SU-DHL-6 (cell line): ENCODE measurements at regions not wholly inside any gene's neighbourhood (a gene's known extent, or its start where the extent isn't known, plus 50 kb on each side); places are given as distances from the start of the nearest gene placed in this dataset.

ENCODE experiments used
- H2AFZ ChIP-seq: fragments of 200-600 bp; sonication (generic); 2 replicates; pipeline ENCODE4 v1.6.1; 2014; ENCODE audit warnings: low read depth, mild to moderate bottlenecking, moderate library complexity, mixed read lengths, antibody characterized with exemption, low read length; ENCODE audit not compliant: severe bottlenecking
- H3F3A ChIP-seq: fragments of 200-600 bp; shearing (Covaris generic); 2 replicates; pipeline ENCODE4 v1.6.0; 2016; ENCODE audit warnings: antibody characterized with exemption, mild to moderate bottlenecking; ENCODE audit not compliant: insufficient read depth
- H3K27ac ChIP-seq: fragments of 200-600 bp; sonication (generic); 2 replicates; pipeline ENCODE4 v1.5.1; 2016; ENCODE audit warnings: low read depth, mild to moderate bottlenecking, low read length, moderate library complexity, mixed read lengths
- H3K27me3 ChIP-seq: fragments of 200-600 bp; sonication (generic), shearing (Covaris generic); 2 replicates; pipeline ENCODE4 v1.6.0; 2014; ENCODE audit warnings: mild to moderate bottlenecking, low read length
- H3K36me3 ChIP-seq: fragments of 200-600 bp; sonication (generic); 2 replicates; pipeline ENCODE4 v1.6.1; 2014; ENCODE audit warnings: mild to moderate bottlenecking, low read length, mixed read lengths
- H3K4me2 ChIP-seq: fragments of 300-600, 200-600 bp; shearing (Covaris generic), sonication (generic); 2 replicates; pipeline ENCODE4 v1.6.0; 2014; ENCODE audit warnings: low read length, low read depth, mild to moderate bottlenecking; ENCODE audit not compliant: poor library complexity, severe bottlenecking
- H3K4me3 ChIP-seq: fragments of 200-600 bp; sonication (generic); 2 replicates; pipeline ENCODE4 v1.5.1; 2014; ENCODE audit warnings: antibody characterized with exemption, low read length, mild to moderate bottlenecking, mixed read lengths; ENCODE audit not compliant: insufficient read depth, poor library complexity, severe bottlenecking
- H3K79me2 ChIP-seq: fragments of 200-600 bp; sonication (generic); 2 replicates; pipeline ENCODE4 v1.6.1; 2014; ENCODE audit warnings: mild to moderate bottlenecking, low read length, moderate library complexity; ENCODE audit not compliant: insufficient read depth
- H3K9ac ChIP-seq: fragments of 200-600 bp; sonication (generic); 2 replicates; pipeline ENCODE4 v1.7.0; 2014; ENCODE audit warnings: mild to moderate bottlenecking, low read length
- H3K9me2 ChIP-seq: fragments of 200-600 bp; sonication (generic); replicated peaks from 2 replicates; pipeline ENCODE4 v1.6.1; 2014; ENCODE audit warnings: low read length; ENCODE audit not compliant: insufficient read depth
- H3K9me3 ChIP-seq: fragments of 200-600 bp; sonication (generic); 2 replicates; pipeline ENCODE4 v1.6.1; 2014; ENCODE audit warnings: low read length, mixed read lengths; ENCODE audit not compliant: insufficient read depth
- H4K20me1 ChIP-seq: fragments of 200-600 bp; sonication (generic); 2 replicates; pipeline ENCODE4 v1.6.1; 2014; ENCODE audit warnings: low read depth, mild to moderate bottlenecking, antibody characterized with exemption, low read length, moderate library complexity, mixed read lengths
- EZH2phosphoT487 ChIP-seq: fragments of 200-600 bp; sonication (generic), shearing (Covaris generic); conservative IDR thresholded peaks from 2 replicates; pipeline ENCODE4 v1.6.1; 2018; ENCODE audit warnings: mild to moderate bottlenecking, antibody characterized with exemption, low read length, moderate library complexity, mixed read lengths
- TF ChIP-seq, protein P1 (sequence below): fragments of 200-600 bp; sonication (generic); IDR thresholded peaks from one replicate; pipeline ENCODE4 v1.5.1; 2017; ENCODE audit warnings: antibody characterized with exemption, mild to moderate bottlenecking, low read length, moderate library complexity; ENCODE audit not compliant: insufficient read depth, poor library complexity, severe bottlenecking

DNA sequence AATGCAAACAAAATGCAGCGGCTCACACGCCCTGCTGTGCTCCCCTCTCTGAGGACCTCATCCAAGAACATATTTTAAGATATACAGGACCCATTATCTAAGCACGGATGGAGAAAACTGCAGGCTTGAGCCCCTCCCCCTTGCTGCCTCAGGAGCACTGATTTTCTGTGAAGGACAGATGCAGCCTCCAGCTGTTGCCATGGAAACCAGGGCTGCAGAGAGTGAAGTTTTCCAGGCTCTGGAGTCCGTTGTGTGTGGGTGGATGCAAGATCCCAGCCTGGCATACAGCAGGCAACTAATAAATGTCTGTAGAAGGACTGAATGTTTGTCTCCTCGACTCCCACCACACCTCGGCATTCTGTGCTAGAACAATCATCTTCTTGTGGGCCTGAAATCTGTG, 105.6 kb upstream of the PEG3 start:
- Histone ChIP-seq H2AFZ (no peak overlapping the region), H3K27me3 (no peaks in the 10 kb centered on the region), H3K27ac (no peak overlapping the region), H4K20me1 (no peaks in the 10 kb centered on the region), H3K4me2 (no peak overlapping the region), H3K9ac (no peak overlapping the region), H3K79me2 (no peaks in the 10 kb centered on the region), H3K9me2 (no peaks in the 10 kb centered on the region), H3K9me3 (no peaks in the 10 kb centered on the region), H3F3A (no peaks in the 10 kb centered on the region), H3K4me3 (no peak overlapping the region), H3K36me3 (no peaks in the 10 kb centered on the region)
- TF ChIP-seq EZH2phosphoT487: no peak
- TF ChIP-seq, protein P1, sequence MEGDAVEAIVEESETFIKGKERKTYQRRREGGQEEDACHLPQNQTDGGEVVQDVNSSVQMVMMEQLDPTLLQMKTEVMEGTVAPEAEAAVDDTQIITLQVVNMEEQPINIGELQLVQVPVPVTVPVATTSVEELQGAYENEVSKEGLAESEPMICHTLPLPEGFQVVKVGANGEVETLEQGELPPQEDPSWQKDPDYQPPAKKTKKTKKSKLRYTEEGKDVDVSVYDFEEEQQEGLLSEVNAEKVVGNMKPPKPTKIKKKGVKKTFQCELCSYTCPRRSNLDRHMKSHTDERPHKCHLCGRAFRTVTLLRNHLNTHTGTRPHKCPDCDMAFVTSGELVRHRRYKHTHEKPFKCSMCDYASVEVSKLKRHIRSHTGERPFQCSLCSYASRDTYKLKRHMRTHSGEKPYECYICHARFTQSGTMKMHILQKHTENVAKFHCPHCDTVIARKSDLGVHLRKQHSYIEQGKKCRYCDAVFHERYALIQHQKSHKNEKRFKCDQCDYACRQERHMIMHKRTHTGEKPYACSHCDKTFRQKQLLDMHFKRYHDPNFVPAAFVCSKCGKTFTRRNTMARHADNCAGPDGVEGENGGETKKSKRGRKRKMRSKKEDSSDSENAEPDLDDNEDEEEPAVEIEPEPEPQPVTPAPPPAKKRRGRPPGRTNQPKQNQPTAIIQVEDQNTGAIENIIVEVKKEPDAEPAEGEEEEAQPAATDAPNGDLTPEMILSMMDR: no peak

DNA sequence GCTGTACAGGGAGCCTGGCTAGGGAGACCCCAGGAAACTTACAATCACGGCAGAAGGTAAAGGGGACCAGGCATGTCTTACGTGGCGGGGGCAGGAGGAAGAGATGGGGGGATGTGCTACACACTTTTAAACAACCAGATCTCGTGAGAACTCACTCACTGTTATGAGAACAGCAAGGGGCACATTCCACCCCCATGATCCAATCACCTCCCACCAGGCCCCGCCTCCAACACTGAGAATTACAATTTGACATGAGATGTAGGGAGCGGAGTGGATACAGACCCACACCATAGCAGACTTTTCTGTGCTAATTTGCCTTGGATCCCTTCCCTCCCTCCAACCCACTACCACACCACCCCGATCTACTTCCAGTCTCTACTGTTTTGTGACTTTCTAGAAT, 106.7 kb upstream of the PEG3 start:
- no peak overlapping the region for H3K4me3 ChIP-seq
- H3K36me3 ChIP-seq: no peaks in the 10 kb centered on the region
- no peak overlapping the region for H2AFZ ChIP-seq
- H3K79me2 ChIP-seq: no peaks in the 10 kb centered on the region
- no peaks in the 10 kb centered on the region for H3K9me2 ChIP-seq
- H3K4me2 ChIP-seq: no peak overlapping the region
- no peaks in the 10 kb centered on the region for H3K27me3 ChIP-seq
- H3K9ac ChIP-seq: no peak overlapping the region
- TF ChIP-seq, protein P1: no peak
- TF ChIP-seq EZH2phosphoT487: no peak
- H3F3A ChIP-seq: no peaks in the 10 kb centered on the region
- H3K27ac ChIP-seq: no peak overlapping the region
- H4K20me1 ChIP-seq: no peaks in the 10 kb centered on the region
- no peaks in the 10 kb centered on the region for H3K9me3 ChIP-seq

DNA sequence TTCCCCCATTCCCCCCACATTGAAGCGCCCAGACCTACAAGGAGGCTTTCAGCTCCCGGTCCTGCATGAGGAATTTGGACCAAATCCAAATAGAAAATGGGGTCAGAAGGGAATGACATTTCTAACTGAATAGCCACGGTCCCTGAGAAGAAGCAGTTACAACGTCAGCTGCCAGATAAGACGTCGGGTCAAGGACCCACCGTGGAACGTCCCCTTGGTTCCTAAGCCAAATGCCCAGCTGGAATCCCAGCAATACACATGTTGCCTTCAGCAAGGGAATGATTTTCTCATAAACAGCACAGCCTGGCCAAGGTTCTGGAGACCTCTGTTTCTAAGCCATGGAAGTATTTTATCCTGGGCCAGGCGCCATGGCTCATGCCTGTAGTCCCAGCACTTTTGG, 109.1 kb upstream of the PEG3 start:
- Histone ChIP-seq H3K79me2 (no peaks in the 10 kb centered on the region), H3K4me3 (no peak overlapping the region), H3K36me3 (no peaks in the 10 kb centered on the region), H3K27ac (no peak overlapping the region), H3K27me3 (no peaks in the 10 kb centered on the region), H3K9me3 (no peaks in the 10 kb centered on the region), H4K20me1 (no peaks in the 10 kb centered on the region), H2AFZ (no peak overlapping the region), H3K9me2 (no peaks in the 10 kb centered on the region), H3K4me2 (no peak overlapping the region), H3K9ac (no peak overlapping the region), H3F3A (no peaks in the 10 kb centered on the region)
- TF ChIP-seq EZH2phosphoT487: no peak
- TF ChIP-seq, protein P1: no peak

DNA sequence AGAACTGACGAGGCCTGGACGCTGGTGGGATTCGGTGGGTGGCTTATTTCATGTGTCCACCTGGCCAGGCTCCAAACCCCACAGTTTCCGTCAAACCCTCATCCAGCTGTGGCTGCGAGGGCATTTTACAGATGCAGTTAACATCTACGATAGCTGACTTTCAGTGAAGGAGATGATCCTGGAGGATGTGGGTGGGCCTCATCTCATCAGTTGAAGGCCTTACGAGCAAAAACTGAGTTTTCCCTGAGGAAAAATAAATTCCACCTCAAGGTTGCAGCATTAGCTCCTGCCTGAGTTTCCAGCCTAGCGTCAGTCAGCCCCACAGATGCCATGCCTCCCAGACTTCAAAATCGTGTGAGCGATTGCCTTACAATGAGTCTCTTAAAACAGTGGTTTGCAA, 111.1 kb upstream of the PEG3 start:
- H3K79me2 ChIP-seq: no peaks in the 10 kb centered on the region
- H3K27ac ChIP-seq: no peak overlapping the region
- H3F3A ChIP-seq: no peaks in the 10 kb centered on the region
- no peaks in the 10 kb centered on the region for H3K9me3 ChIP-seq
- no peaks in the 10 kb centered on the region for H3K27me3 ChIP-seq
- no peak overlapping the region for H2AFZ ChIP-seq
- H3K36me3 ChIP-seq: no peaks in the 10 kb centered on the region
- no peak overlapping the region for H3K4me3 ChIP-seq
- no peak for TF ChIP-seq EZH2phosphoT487
- TF ChIP-seq, protein P1: no peak
- no peak overlapping the region for H3K4me2 ChIP-seq
- no peak overlapping the region for H3K9ac ChIP-seq
- H3K9me2 ChIP-seq: no peaks in the 10 kb centered on the region
- no peaks in the 10 kb centered on the region for H4K20me1 ChIP-seq
